Tibial artery (tissue), 4 donors: ENCODE measurements at regions not wholly inside any gene's neighbourhood (a gene's known extent, or its start where the extent isn't known, plus 50 kb on each side); places are given as distances from the start of the nearest gene placed in this dataset.

Experiments used
- DNase-seq, 2 donors: peaks; one replicate each; pipeline ENCODE4 v3.0.0-alpha.2; 2019
- H3K27ac ChIP-seq, 2 donors: fragments of 200-600 bp; sonication (generic) in 1 of 2; 1 replicate in 1 of 2; 2 replicates in 1 of 2; pipeline ENCODE4 v1.5.1; 2018 to 2019; ENCODE audit warnings: mild to moderate bottlenecking in 1 of 2
- H3K27me3 ChIP-seq, 2 donors: fragments of 200-600 bp; sonication (generic) in 1 of 2; one replicate each; pipeline versions ENCODE4 v1.5.1 to v1.6.0; 2016 to 2019
- H3K36me3 ChIP-seq, 3 donors: fragments of 200-600 bp; sonication (generic) in 2 of 3; one replicate each; pipeline ENCODE4 v1.5.1; 2016 to 2019; ENCODE audit warnings: mild to moderate bottlenecking in 2 of 3
- H3K4me1 ChIP-seq, 4 donors: fragments of 200-600 bp; sonication (generic) in 2 of 4; 1 replicate in 3 of 4; 2 replicates in 1 of 4; pipeline ENCODE4 v1.5.1; 2016 to 2019
- H3K4me3 ChIP-seq, 2 donors: fragments of 200-600 bp; sonication (generic) in 1 of 2; 1 replicate in 1 of 2; 2 replicates in 1 of 2; pipeline ENCODE4 v1.5.1; 2018 to 2019; ENCODE audit warnings: mild to moderate bottlenecking in 2 of 2
- H3K9me3 ChIP-seq, 3 donors: fragments of 200-600 bp; sonication (generic) in 1 of 3; one replicate each; pipeline ENCODE4 v1.5.1; 2016 to 2019
- CTCF ChIP-seq, 2 experiments: fragments of 200-600 bp in 1 of 2; fragments of 450-650 bp in 1 of 2; IDR thresholded peaks; one replicate each; pipeline ENCODE4 v1.5.1; 2017 to 2019; ENCODE audit warnings: antibody characterized with exemption in 2 of 2, mild to moderate bottlenecking in 1 of 2, moderate library complexity in 1 of 2
- intact Hi-C: fragments of 100-400 bp; cut with DNase I; formaldehyde crosslinking; loops from one replicate; pipeline ENCODE4 v1.15.0; 2023; ENCODE audit warnings: low total_unique reads

DNA sequence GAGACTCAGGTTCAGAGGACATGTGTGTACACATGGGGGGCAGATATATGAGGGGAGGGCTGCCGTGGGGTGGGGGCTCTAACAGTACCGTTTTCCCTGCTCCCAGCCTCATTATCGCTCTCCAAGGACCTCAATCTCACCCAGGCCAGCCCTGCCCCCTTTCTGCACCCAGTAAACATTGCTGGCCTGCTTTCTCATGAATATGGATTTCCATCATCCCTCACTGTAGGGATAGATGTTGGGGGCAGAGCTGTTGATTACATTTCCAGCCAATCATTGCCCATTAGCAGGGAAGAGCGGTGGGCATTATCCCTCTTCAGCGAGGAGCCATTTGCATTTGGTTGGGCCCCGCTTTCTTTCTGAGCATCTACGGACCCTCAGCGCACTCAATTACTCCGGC is 273.8 kb downstream of the RPS6KC1 start:
- intact Hi-C loops: no loop called here
- Histone ChIP-seq H3K4me3 (no peak overlapping the region), H3K36me3 (no peaks in the 10 kb centered on the region), H3K9me3 (no peaks in the 10 kb centered on the region), H3K27ac (no peak overlapping the region), H3K4me1 (peaks cover 0 to 3% (median 0%) of the 10 kb centered on the region in 4 donors), H3K27me3 (no peaks in the 10 kb centered on the region)
- no peak for TF ChIP-seq CTCF (IDR thresholded peaks at IDR 0.05)
- no peak for DNase-seq

DNA sequence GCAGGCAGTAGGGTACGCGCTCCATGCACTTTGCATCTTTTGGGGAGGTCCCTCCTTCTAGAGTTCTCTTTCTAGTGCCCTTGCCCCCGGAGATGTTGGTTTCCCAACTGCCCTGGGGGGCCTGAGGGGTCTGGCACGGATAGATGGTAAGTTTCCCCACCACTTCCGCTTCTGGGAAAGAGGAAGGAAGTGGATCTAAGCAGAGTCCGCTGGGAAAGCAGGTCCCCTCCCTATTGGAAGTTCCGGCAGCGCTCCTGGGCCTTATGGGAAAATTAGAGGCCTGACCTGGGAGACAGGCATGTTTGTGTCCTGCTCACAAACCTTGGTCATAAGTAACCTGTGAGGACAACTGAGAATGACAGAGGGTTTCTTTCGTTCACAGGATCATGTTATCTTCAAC is 274.4 kb downstream of the RPS6KC1 start:
- intact Hi-C loops: no loop called here

DNA sequence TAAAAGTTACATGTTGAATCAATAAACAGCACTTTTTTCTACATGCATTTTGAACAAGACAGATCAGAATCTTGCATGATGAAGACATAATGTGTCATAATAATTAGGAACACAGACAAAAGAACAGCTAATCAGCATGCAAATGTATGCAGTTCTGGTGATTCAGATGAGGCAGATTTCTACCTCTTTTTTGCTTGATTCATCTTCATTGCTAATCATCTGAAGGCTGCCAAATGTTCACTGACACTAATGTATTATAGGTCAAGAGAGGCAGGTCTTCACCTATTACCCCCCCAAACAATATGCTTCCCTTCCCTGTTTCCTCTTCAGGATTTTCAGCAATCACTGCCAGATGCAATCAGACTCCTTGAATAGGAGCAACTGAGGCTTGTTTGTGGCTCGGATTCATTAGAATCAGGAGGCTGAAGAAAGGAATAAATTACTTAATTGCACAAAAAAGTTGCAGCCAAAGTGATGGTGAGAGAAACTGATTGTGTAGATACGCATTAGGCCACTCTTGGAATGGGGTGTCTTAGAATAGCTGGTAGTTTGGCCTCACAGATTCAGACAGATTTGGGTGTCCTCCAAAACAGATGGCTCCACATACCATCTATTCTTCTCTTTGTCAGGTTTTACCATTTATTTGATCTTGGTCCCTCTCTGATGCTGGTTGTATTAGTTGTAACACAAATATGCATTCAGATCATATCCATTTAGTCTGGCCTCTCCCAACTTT is 275.4 kb downstream of the RPS6KC1 start:
- Histone ChIP-seq H3K4me3 (no peak overlapping the region), H3K27me3 (no peaks in the 10 kb centered on the region), H3K27ac (no peak overlapping the region), H3K36me3 (no peaks in the 10 kb centered on the region), H3K9me3 (no peaks in the 10 kb centered on the region), H3K4me1 (peaks cover 0 to 3% (median 0%) of the 10 kb centered on the region in 4 donors)
- intact Hi-C loops: no loop called here
- no peak for TF ChIP-seq CTCF (IDR thresholded peaks at IDR 0.05)
- DNase-seq: no peak

More for the DNA sequence above, 274.4 kb downstream of the RPS6KC1 start:
- Histone ChIP-seq H3K4me1 (peaks cover 0 to 3% (median 0%) of the 10 kb centered on the region in 4 donors), H3K27ac (no peak overlapping the region), H3K9me3 (no peaks in the 10 kb centered on the region), H3K27me3 (no peaks in the 10 kb centered on the region), H3K4me3 (no peak overlapping the region), H3K36me3 (no peaks in the 10 kb centered on the region)
- no peak for TF ChIP-seq CTCF (IDR thresholded peaks at IDR 0.05)
- no peak for DNase-seq

DNA sequence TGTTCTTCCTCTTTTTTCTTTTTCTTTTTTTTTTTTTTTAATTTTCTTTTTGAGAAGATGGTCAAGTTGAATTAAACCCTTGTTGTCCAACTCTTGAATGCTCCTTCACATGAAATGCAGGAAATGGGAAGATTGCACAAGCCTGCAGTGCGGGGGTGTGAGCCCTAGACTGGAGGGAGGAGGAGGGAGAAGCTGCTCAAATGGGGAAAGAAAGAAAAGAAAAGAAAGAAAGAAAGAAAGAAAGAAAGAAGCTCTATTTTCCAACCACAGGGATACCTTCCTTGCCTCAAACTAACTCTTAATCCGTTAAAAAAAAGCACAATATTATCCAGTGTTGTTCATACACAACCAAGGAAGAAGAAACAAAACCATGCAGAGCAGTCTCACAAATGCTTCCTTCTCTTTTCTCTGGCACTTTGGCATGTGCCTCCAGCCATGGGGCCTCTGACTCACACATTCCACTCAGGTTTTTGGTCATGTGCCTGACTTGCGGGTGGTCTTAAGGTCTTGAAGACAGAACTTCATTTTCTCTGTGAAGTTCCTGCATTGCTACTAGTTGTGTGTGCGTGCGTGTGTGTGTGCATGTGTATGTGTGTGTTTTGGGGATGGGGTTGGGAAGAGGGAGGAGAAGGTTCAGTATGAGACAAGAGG is 276.1 kb downstream of the RPS6KC1 start:
- Histone ChIP-seq H3K27ac (no peak overlapping the region), H3K27me3 (no peaks in the 10 kb centered on the region), H3K4me3 (no peak overlapping the region), H3K4me1 (peaks cover 0 to 3% (median 0%) of the 10 kb centered on the region in 4 donors), H3K36me3 (no peaks in the 10 kb centered on the region), H3K9me3 (no peaks in the 10 kb centered on the region)
- peak; percentile 66 to 80 for DNase-seq
- intact Hi-C loops: no loop called here
- TF ChIP-seq CTCF (IDR thresholded peaks at IDR 0.05): no peak

DNA sequence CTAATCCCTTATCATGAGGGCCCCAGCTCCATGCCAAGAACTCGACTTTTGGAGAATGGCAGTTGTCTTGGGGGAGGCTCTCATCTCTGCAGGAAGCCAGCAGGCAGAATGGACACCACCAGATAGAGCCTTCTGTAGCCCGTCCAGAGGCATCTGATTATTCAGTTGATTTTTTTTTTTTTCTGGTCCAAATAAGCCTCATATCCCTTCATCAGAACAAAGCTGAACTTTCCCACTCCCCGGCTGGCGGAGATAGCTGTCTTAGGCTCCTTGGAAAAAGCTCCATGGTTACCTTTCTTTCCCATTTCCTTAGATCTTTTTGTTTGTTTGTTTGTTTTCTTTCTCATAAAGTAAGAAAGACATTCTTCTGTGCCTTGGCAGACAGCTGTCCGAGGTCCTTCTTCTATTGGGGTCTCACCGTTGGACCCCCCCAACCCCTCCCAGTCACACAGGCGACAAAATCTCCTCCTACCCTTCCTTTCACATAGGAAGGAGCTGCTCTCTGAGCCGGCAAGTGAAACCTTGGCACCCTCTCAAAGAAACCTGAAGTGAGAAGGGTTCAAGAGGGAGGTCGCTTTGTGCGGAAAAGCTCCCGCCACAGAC is 278.5 kb downstream of the RPS6KC1 start:
- no peak for DNase-seq
- Histone ChIP-seq H3K27ac (no peak overlapping the region), H3K9me3 (no peaks in the 10 kb centered on the region), H3K4me3 (no peak overlapping the region), H3K27me3 (no peaks in the 10 kb centered on the region), H3K4me1 (peaks cover 0 to 3% (median 0%) of the 10 kb centered on the region in 4 donors), H3K36me3 (no peaks in the 10 kb centered on the region)
- intact Hi-C loops: no loop called here
- TF ChIP-seq CTCF (IDR thresholded peaks at IDR 0.05): no peak
